ENCODE measurements at regions not wholly inside any gene's neighbourhood (a gene's known extent, or its start where the extent isn't known, plus 50 kb on each side); places are given as distances from the start of the nearest gene placed in this dataset.

GRCh38 chr2:67719351-67719750, 322.2 kb downstream of the ETAA1 start:
- no peak for TF ChIP-seq CTCF (IDR thresholded peaks at IDR 0.05; ENCODE audit: borderline replicate concordance, insufficient read depth, low read depth, low read length)
- no peak overlapping the region for H3K4me3 ChIP-seq (ENCODE audit: low read depth, low read length)

GRCh38 chr2:67721516-67721915, 324.4 kb downstream of the ETAA1 start:
- H3K4me3 ChIP-seq (ENCODE audit: low read depth, low read length): no peak overlapping the region
- TF ChIP-seq CTCF (IDR thresholded peaks at IDR 0.05; ENCODE audit: borderline replicate concordance, insufficient read depth, low read depth, low read length): no peak

- no peak for TF ChIP-seq CTCF (IDR thresholded peaks at IDR 0.05; ENCODE audit: borderline replicate concordance, insufficient read depth, low read depth, low read length)
- no peak overlapping the region for H3K4me3 ChIP-seq (ENCODE audit: low read depth, low read length)
These were observed 327.1 kb downstream of the ETAA1 start for GRCh38 chr2:67724261-67724660.

- no peak overlapping the region for H3K4me3 ChIP-seq (ENCODE audit: low read depth, low read length)
- TF ChIP-seq CTCF (IDR thresholded peaks at IDR 0.05; ENCODE audit: borderline replicate concordance, insufficient read depth, low read depth, low read length): no peak
These were observed 328.6 kb downstream of the ETAA1 start for GRCh38 chr2:67725731-67726130.

GRCh38 chr2:67726416-67726815, 329.3 kb downstream of the ETAA1 start:
- no peak for TF ChIP-seq CTCF (IDR thresholded peaks at IDR 0.05; ENCODE audit: borderline replicate concordance, insufficient read depth, low read depth, low read length)

GRCh38 chr2:67727131-67727530, 330.0 kb downstream of the ETAA1 start:
- TF ChIP-seq CTCF (IDR thresholded peaks at IDR 0.05; ENCODE audit: borderline replicate concordance, insufficient read depth, low read depth, low read length): no peak
- H3K4me3 ChIP-seq (ENCODE audit: low read depth, low read length): no peak overlapping the region

More at GRCh38 chr2:67726416-67726815, 329.3 kb downstream of the ETAA1 start:
- H3K4me3 ChIP-seq (ENCODE audit: low read depth, low read length): no peak overlapping the region

- no peak for TF ChIP-seq CTCF (IDR thresholded peaks at IDR 0.05; ENCODE audit: borderline replicate concordance, insufficient read depth, low read depth, low read length)
These were observed 330.5 kb downstream of the ETAA1 start for GRCh38 chr2:67727623-67728022.

More at GRCh38 chr2:67727623-67728022, 330.5 kb downstream of the ETAA1 start:
- no peak overlapping the region for H3K4me3 ChIP-seq (ENCODE audit: low read depth, low read length)
